GM12872 (cell line): ENCODE measurements at regions not wholly inside any gene's neighbourhood (a gene's known extent, or its start where the extent isn't known, plus 50 kb on each side); places are given as distances from the start of the nearest gene placed in this dataset.

Experiments
- TF ChIP-seq, protein P1 (sequence below): IDR thresholded peaks from 3 replicates; pipeline ENCODE4 v1.5.1; 2011; ENCODE audit warnings: low read depth, mild to moderate bottlenecking, low read length, moderate library complexity; ENCODE audit not compliant: insufficient read depth

DNA sequence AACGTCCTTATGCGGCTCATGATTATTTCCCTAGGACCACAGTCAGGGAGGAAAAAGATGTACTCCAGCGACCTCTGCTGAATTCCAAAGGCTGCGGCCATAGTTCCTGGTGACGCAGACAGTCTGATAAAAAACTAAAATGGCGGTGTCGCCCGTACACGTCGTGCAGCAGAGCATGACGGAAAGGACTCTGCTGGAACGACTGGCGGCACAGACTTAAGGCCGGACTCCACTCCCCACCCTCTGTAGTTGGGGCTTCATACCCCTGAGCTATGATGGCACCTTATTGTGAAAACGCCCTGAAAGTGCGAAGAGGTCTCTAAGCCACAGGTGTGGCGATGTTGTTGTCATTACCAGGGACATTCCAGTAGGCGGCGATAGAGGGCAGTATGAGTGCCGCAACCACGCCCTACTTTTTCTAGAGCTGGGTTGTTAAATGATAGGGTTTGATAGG is 90.0 kb upstream of the EDA2R start:
- TF ChIP-seq, protein P1, sequence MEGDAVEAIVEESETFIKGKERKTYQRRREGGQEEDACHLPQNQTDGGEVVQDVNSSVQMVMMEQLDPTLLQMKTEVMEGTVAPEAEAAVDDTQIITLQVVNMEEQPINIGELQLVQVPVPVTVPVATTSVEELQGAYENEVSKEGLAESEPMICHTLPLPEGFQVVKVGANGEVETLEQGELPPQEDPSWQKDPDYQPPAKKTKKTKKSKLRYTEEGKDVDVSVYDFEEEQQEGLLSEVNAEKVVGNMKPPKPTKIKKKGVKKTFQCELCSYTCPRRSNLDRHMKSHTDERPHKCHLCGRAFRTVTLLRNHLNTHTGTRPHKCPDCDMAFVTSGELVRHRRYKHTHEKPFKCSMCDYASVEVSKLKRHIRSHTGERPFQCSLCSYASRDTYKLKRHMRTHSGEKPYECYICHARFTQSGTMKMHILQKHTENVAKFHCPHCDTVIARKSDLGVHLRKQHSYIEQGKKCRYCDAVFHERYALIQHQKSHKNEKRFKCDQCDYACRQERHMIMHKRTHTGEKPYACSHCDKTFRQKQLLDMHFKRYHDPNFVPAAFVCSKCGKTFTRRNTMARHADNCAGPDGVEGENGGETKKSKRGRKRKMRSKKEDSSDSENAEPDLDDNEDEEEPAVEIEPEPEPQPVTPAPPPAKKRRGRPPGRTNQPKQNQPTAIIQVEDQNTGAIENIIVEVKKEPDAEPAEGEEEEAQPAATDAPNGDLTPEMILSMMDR, result peak; percentile 74

DNA sequence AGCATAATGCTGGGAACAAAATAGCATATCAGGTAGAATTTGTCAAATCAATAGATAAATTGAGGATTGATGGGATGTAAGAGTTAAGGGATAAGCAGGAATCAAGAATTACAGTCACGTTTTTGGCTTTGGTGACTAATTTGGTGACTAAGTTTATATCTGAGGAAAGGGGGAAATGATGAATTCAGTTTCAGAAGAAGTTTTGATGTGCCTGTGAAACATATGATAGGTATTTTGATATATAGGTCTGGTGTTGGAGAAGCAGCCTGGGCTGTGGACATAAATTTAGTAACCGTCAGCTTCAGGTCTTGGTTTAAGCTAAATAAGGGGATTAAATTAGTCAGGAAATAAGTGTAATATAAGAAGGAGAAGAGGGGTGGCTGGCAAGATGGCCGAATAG is 79.0 kb upstream of the EDA2R start:
- TF ChIP-seq, protein P1, result no peak

DNA sequence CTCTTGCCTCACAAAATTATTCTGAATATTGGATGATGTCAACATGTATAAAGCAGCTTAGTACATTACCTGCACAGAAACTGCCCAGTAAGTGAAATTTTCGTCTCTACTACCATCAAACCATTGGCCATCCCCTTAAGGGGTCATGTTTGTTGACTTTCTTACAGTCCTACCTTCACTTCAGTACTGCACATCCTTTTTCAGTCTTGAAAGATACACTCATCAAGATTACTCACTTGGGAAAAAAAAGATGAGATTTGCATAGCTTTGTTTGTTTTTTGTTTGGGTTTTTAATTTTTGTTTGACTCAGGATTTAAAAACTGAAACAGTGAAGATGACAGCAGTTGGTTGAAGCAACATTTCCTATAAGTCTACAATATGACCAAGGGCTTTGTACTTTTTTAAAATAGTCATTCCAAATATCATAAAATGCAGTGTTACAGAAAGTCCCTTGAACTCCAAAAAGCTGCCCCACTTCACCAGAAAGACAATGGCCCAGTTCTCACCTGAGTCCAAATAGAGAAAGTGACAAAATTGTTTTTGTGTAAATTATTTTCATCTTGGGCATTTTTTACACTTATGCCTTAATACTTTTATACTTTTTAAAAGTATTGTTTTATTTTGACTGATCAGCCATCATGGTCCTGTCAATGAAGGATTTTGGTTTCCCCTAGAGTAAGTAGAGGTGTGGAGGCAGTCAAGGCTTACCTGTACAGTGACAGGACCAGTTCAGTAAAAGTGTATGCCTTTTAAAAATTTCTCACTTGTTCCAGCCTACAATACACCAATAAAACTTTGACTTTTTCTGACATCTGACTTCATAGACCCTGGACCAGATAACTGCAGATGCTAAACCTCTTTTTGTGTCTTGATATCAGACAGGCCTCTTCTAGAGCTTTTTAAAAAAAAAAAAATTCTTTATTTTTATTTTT is 59.7 kb upstream of the EDA2R start:
- TF ChIP-seq, protein P1, result no peak
